GM19238 (cell line): ENCODE measurements at regions not wholly inside any gene's neighbourhood (a gene's known extent, or its start where the extent isn't known, plus 50 kb on each side); places are given as distances from the start of the nearest gene placed in this dataset.

Experiments used
- DNase-seq: peaks from one replicate; pipeline ENCODE4 v3.0.0; 2011; ENCODE audit warnings: low spot score; ENCODE audit not compliant: insufficient read length

- peak; percentile 19 for DNase-seq
Observed at GRCh38 chr2:3959372-3959771, 256.0 kb downstream of the DCDC2C start.

GRCh38 chr2:3960106-3960505 lies 256.7 kb downstream of the DCDC2C start:
- DNase-seq = no peak

- DNase-seq = no peak
Observed at GRCh38 chr2:3962719-3963118, 259.3 kb downstream of the DCDC2C start.

GRCh38 chr2:3965211-3965610 lies 261.8 kb downstream of the DCDC2C start:
- DNase-seq = no peak

- no peak for DNase-seq
Observed at GRCh38 chr2:3965953-3966352, 262.6 kb downstream of the DCDC2C start.

- no peak for DNase-seq
Observed at GRCh38 chr2:3966470-3966869, 263.1 kb downstream of the DCDC2C start.

- DNase-seq = no peak
Observed at GRCh38 chr2:3968736-3969135, 265.4 kb downstream of the DCDC2C start.

GRCh38 chr2:3970791-3971651 lies 267.6 kb downstream of the DCDC2C start:
- DNase-seq = no peak

GRCh38 chr2:3971652-3972192 lies 268.3 kb downstream of the DCDC2C start:
- DNase-seq = no peak

GRCh38 chr2:3972377-3972776 lies 269.0 kb downstream of the DCDC2C start:
- DNase-seq = no peak

GRCh38 chr2:3974765-3975164 lies 271.4 kb downstream of the DCDC2C start:
- no peak for DNase-seq

GRCh38 chr2:3981446-3981987 lies 278.1 kb downstream of the DCDC2C start:
- DNase-seq = no peak

GRCh38 chr2:3982160-3982559 lies 278.8 kb downstream of the DCDC2C start:
- DNase-seq = no peak

GRCh38 chr2:3986063-3986462 lies 282.7 kb downstream of the DCDC2C start:
- no peak for DNase-seq

- DNase-seq = no peak
Observed at GRCh38 chr2:3986530-3987258, 283.3 kb downstream of the DCDC2C start.

- no peak for DNase-seq
Observed at GRCh38 chr2:4002841-4003403, 299.5 kb downstream of the DCDC2C start.

GRCh38 chr2:4012197-4012596 lies 308.8 kb downstream of the DCDC2C start:
- DNase-seq = no peak

GRCh38 chr2:4018535-4018934 lies 315.2 kb downstream of the DCDC2C start:
- DNase-seq = no peak

- no peak for DNase-seq
Observed at GRCh38 chr2:4020153-4020552, 316.8 kb downstream of the DCDC2C start.

GRCh38 chr2:4020649-4021048 lies 317.3 kb downstream of the DCDC2C start:
- DNase-seq = no peak

GRCh38 chr2:4024605-4025004 lies 321.2 kb downstream of the DCDC2C start:
- no peak for DNase-seq

- DNase-seq = no peak
Observed at GRCh38 chr2:4029081-4029480, 325.7 kb downstream of the DCDC2C start.
